ENCODE measurements at regions not wholly inside any gene's neighbourhood (a gene's known extent, or its start where the extent isn't known, plus 50 kb on each side); places are given as distances from the start of the nearest gene placed in this dataset.
"Not testable (repeated sequence)": the region's sequence is repeated elsewhere in the genome, so short reads cannot be mapped to it uniquely, and the experiment has no call there.

DNA sequence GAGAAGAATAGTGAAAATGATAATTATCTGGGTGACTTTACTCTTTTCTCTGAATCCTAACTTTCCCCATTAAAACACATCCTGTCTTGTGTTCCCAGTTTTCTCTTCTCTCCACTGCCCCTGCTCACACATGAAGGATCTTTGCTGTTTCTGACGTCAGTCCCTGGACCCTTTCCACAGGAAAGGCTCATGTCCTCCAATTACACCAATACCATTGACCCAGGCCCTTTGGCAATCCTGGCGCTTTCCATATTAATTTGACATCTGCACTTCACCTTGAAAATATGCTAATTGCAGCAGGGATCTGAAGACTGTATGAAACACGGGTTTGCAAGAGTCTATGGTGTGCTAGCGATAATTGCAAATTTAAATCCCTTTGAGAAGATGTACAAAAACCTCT is 170.2 kb upstream of the GOT2 start:
- peaks cover 33% of the 10 kb centered on the region for H3K27me3 ChIP-seq (ENCODE audit: insufficient read depth, low read depth, severe bottlenecking)
- no peak overlapping the region for H3K27ac ChIP-seq
- no peak for DNase-seq
- no peaks in the 10 kb centered on the region for H3K36me3 ChIP-seq
- H3K9me3 ChIP-seq (ENCODE audit: severe bottlenecking): no peaks in the 10 kb centered on the region
- TF ChIP-seq, protein P1, sequence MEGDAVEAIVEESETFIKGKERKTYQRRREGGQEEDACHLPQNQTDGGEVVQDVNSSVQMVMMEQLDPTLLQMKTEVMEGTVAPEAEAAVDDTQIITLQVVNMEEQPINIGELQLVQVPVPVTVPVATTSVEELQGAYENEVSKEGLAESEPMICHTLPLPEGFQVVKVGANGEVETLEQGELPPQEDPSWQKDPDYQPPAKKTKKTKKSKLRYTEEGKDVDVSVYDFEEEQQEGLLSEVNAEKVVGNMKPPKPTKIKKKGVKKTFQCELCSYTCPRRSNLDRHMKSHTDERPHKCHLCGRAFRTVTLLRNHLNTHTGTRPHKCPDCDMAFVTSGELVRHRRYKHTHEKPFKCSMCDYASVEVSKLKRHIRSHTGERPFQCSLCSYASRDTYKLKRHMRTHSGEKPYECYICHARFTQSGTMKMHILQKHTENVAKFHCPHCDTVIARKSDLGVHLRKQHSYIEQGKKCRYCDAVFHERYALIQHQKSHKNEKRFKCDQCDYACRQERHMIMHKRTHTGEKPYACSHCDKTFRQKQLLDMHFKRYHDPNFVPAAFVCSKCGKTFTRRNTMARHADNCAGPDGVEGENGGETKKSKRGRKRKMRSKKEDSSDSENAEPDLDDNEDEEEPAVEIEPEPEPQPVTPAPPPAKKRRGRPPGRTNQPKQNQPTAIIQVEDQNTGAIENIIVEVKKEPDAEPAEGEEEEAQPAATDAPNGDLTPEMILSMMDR (IDR thresholded peaks at IDR 0.05; ENCODE audit: low read depth, low read length): no peak
- H3K4me3 ChIP-seq (ENCODE audit: low read depth, low read length): no peak overlapping the region

DNA sequence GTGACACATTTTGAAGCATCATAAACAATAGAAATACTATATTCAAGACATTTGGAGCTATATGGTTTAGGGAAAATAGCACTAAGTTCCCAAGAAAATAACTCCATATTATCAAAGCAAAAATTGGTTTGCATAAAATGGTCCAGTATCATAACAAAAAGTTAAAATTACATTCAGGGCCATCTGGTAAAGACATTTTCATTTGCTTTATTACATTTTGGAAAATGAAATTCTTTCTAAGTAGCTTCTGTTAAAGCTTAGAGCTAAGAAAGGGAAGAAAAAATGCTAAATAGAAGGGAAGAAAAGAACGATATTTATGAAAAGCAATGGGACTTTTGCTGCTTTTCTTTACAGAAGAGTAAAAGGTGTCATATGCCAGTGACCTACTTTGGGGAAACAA is 155.4 kb upstream of the GOT2 start:
- Histone ChIP-seq H3K9me3 (ENCODE audit: severe bottlenecking) (no peaks in the 10 kb centered on the region), H3K36me3 (no peaks in the 10 kb centered on the region), H3K27me3 (ENCODE audit: insufficient read depth, low read depth, severe bottlenecking) (peaks cover 25% of the 10 kb centered on the region), H3K4me3 (ENCODE audit: low read depth, low read length) (no peak overlapping the region), H3K27ac (no peak overlapping the region)
- no peak for DNase-seq
- TF ChIP-seq, protein P1 (IDR thresholded peaks at IDR 0.05; ENCODE audit: low read depth, low read length): no peak

GRCh38 chr16:58885528-58886170 is 151.5 kb upstream of the GOT2 start:
- H3K4me3 ChIP-seq (ENCODE audit: low read depth, low read length): no peak overlapping the region
- H3K9me3 ChIP-seq (ENCODE audit: severe bottlenecking): no peaks in the 10 kb centered on the region

DNA sequence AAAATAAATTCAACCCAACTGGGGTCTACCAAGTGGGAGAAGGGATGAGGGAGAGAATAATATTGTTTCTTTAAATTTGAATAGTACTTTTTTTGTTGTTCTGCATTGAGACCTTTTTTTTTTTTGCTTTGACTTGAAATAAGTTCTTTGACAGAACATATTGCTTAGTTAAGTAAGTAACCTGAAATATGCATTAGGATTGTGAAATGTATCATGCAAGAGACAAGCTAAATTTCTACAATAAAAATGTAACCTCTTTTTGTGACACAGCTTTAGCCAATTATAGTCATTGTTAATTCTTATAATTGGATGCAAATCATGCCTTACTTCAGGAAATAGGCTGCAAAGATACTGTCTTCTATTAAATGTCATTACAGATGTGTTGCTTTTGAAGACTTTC is 150.0 kb upstream of the GOT2 start:
- H3K9me3 ChIP-seq (ENCODE audit: severe bottlenecking): peaks cover under 1% of the 10 kb centered on the region
- TF ChIP-seq, protein P1 (IDR thresholded peaks at IDR 0.05; ENCODE audit: low read depth, low read length): no peak
- no peak for DNase-seq

More at GRCh38 chr16:58885528-58886170, 151.5 kb upstream of the GOT2 start:
- DNase-seq: no peak
- TF ChIP-seq, protein P1 (IDR thresholded peaks at IDR 0.05; ENCODE audit: low read depth, low read length): no peak
- H3K27ac ChIP-seq: no peak overlapping the region
- H3K27me3 ChIP-seq (ENCODE audit: insufficient read depth, low read depth, severe bottlenecking): peaks cover 31% of the 10 kb centered on the region
- H3K36me3 ChIP-seq: no peaks in the 10 kb centered on the region

GRCh38 chr16:58883131-58883530 is 149.0 kb upstream of the GOT2 start:
- H3K36me3 ChIP-seq: no peaks in the 10 kb centered on the region
- H3K9me3 ChIP-seq (ENCODE audit: severe bottlenecking): peaks cover 11% of the 10 kb centered on the region
- no peak overlapping the region for H3K27ac ChIP-seq
- peaks cover 23% of the 10 kb centered on the region for H3K27me3 ChIP-seq (ENCODE audit: insufficient read depth, low read depth, severe bottlenecking)
- TF ChIP-seq, protein P1 (IDR thresholded peaks at IDR 0.05; ENCODE audit: low read depth, low read length): no peak
- DNase-seq: no peak
- no peak overlapping the region for H3K4me3 ChIP-seq (ENCODE audit: low read depth, low read length)

More for the DNA sequence above, 150.0 kb upstream of the GOT2 start:
- Histone ChIP-seq H3K27me3 (ENCODE audit: insufficient read depth, low read depth, severe bottlenecking) (peaks cover 26% of the 10 kb centered on the region), H3K36me3 (no peaks in the 10 kb centered on the region), H3K27ac (no peak overlapping the region), H3K4me3 (ENCODE audit: low read depth, low read length) (no peak overlapping the region)

DNA sequence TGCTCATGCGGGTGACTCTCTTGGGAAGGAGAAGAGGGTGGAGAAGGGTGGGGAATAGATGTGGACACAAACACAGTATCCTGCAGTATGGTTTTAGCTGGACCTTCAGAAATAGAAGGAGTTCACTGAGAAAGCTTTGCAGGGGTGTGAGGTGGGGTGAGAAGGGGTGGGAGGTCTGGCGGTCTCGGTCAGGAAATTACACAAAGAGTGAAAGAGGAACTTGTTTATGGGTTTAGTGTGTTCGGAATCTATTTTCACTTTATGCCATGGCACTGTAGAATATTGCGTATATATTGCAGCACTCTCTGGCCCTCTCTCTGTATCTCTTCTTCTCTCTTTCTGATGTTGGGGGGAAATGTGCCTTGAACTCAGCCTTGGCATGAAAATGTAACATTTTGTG is 148.2 kb upstream of the GOT2 start:
- Histone ChIP-seq H3K4me3 (ENCODE audit: low read depth, low read length) (no peak overlapping the region), H3K27ac (no peak overlapping the region), H3K36me3 (no peaks in the 10 kb centered on the region), H3K27me3 (ENCODE audit: insufficient read depth, low read depth, severe bottlenecking) (peaks cover 21% of the 10 kb centered on the region), H3K9me3 (ENCODE audit: severe bottlenecking) (peaks cover 12% of the 10 kb centered on the region)
- no peak for DNase-seq
- TF ChIP-seq, protein P1 (IDR thresholded peaks at IDR 0.05; ENCODE audit: low read depth, low read length): no peak

DNA sequence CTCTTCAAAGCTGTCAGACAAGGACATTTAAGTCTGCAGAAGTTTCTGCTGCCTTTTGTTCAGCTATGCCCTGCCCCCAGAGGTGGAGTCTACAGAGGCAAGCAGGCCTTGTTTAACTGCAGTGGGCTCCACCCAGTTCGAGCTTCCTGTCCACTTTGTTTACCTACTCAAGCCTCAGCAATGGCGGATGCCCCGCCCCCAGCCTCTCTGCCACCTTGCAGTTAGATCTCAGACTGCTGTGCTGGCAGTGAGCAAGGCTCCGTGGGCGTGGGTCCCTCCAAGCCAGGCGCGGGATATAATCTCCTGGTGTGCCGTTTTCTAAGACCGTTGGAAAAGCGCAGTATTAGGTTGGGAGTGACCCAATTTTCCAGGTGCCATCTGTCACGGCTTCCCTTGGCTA is 144.5 kb upstream of the GOT2 start:
- peaks cover 18% of the 10 kb centered on the region for H3K27me3 ChIP-seq (ENCODE audit: insufficient read depth, low read depth, severe bottlenecking)
- not testable (repeated sequence) for DNase-seq

More for the DNA sequence above, 144.5 kb upstream of the GOT2 start:
- H3K27ac ChIP-seq; H3K36me3 ChIP-seq; H3K4me3 ChIP-seq (ENCODE audit: low read depth, low read length): not testable (repeated sequence)
- H3K9me3 ChIP-seq (ENCODE audit: severe bottlenecking): peaks cover 12% of the 10 kb centered on the region

Measured in WERI-Rb-1 (cell line).